SH-SY5Y (cell line): ENCODE measurements at regions not wholly inside any gene's neighbourhood (a gene's known extent, or its start where the extent isn't known, plus 50 kb on each side); places are given as distances from the start of the nearest gene placed in this dataset.

Source experiments
- GATA2 ChIP-seq: IDR thresholded peaks from 2 replicates; pipeline ENCODE4 v1.6.1; 2011; ENCODE audit warnings: mild to moderate bottlenecking, low read depth, low read length
- GATA3 ChIP-seq: IDR thresholded peaks from 2 replicates; pipeline ENCODE4 v1.6.1; 2011; ENCODE audit warnings: low read depth, mild to moderate bottlenecking, low read length, moderate library complexity

GRCh38 chr6:63426844-63427243 is 107.1 kb upstream of the LGSN start:
- TF ChIP-seq GATA2 (no peak), GATA3 (no peak)
